ENCODE measurements at regions not wholly inside any gene's neighbourhood (a gene's known extent, or its start where the extent isn't known, plus 50 kb on each side); places are given as distances from the start of the nearest gene placed in this dataset.

DNA sequence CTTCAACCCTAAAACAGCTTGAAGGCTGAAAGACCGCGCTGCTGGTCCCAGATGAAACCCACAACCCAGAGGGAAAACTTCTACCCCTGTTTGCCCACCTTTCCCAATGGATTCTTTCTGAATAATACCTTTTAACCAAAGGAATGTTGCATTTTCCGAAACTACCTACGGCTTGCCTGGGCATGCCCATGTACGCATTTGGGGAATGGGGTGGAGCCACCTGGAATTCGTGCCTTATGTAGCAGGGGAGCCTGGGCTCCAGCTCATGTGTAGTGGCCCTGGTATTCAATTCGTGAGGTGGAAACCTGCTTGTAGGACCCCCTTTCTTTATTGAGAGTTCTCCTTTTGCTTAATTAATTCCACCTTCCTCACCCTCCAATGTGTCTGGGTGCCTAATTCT lies 256.6 kb upstream of the RGS18 start:
- Histone ChIP-seq H3K27me3 (no peaks in the 10 kb centered on the region), H3K36me3 (no peaks in the 10 kb centered on the region), H3K27ac (no peak overlapping the region), H3K4me3 (ENCODE audit: low read depth in 1 of 2, low read length in 1 of 2) (no peak overlapping the region), H3K9me3 (no peaks in the 10 kb centered on the region), H3K4me1 (ENCODE audit: control insufficient read depth in 1 of 2, insufficient read depth in 1 of 2, low read depth in 1 of 2, low read length in 1 of 2) (no peaks in the 10 kb centered on the region)
- TF ChIP-seq, protein P1, sequence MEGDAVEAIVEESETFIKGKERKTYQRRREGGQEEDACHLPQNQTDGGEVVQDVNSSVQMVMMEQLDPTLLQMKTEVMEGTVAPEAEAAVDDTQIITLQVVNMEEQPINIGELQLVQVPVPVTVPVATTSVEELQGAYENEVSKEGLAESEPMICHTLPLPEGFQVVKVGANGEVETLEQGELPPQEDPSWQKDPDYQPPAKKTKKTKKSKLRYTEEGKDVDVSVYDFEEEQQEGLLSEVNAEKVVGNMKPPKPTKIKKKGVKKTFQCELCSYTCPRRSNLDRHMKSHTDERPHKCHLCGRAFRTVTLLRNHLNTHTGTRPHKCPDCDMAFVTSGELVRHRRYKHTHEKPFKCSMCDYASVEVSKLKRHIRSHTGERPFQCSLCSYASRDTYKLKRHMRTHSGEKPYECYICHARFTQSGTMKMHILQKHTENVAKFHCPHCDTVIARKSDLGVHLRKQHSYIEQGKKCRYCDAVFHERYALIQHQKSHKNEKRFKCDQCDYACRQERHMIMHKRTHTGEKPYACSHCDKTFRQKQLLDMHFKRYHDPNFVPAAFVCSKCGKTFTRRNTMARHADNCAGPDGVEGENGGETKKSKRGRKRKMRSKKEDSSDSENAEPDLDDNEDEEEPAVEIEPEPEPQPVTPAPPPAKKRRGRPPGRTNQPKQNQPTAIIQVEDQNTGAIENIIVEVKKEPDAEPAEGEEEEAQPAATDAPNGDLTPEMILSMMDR (IDR thresholded peaks at IDR 0.05) = no peak

DNA sequence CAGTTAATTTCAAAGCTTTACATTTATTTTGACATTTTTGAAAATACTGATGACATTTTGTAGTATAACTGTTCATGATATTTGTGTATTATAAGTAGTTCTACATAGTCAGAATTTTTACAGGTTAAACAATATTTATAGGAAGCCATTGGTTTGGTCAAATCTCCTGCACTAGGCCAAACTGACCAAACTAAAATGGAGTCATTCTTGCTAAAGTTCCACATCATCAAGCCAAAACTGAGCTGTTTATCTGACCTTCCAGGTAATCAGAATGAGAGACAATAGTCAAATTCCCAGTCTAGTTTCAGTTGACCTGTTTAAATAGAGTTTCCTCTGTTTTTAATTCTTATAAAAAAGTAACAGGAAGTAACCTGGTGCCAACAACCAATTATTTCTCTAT lies 253.3 kb upstream of the RGS18 start:
- Histone ChIP-seq H3K4me1 (ENCODE audit: control insufficient read depth in 1 of 2, insufficient read depth in 1 of 2, low read depth in 1 of 2, low read length in 1 of 2) (no peaks in the 10 kb centered on the region), H3K9me3 (no peaks in the 10 kb centered on the region), H3K27me3 (no peaks in the 10 kb centered on the region), H3K4me3 (ENCODE audit: low read depth in 1 of 2, low read length in 1 of 2) (no peak overlapping the region), H3K27ac (no peak overlapping the region), H3K36me3 (no peaks in the 10 kb centered on the region)
- TF ChIP-seq, protein P1 (IDR thresholded peaks at IDR 0.05) = no peak

DNA sequence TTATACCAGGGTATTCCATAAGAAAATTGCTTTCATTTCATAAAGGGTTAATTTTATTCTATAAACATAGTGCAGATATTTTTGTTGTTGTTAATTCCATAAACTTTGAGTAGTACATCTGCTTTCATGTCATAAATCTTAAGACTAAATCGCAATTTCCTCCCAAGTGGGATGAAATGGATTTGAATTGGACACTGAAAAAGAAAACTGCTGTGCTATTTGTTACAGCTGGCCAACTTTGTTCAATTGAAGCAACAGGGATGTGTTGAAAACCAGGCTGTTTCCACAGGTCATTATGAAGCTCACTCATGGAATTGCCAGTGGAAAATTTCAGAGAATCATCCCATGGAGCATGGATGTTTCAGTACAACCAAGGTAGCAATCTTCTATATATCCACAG lies 252.5 kb upstream of the RGS18 start:
- H3K4me3 ChIP-seq (ENCODE audit: low read depth in 1 of 2, low read length in 1 of 2) = no peak overlapping the region
- no peaks in the 10 kb centered on the region for H3K36me3 ChIP-seq
- H3K27ac ChIP-seq = no peak overlapping the region
- no peaks in the 10 kb centered on the region for H3K27me3 ChIP-seq
- H3K9me3 ChIP-seq = no peaks in the 10 kb centered on the region
- H3K4me1 ChIP-seq (ENCODE audit: control insufficient read depth in 1 of 2, insufficient read depth in 1 of 2, low read depth in 1 of 2, low read length in 1 of 2) = no peaks in the 10 kb centered on the region
- TF ChIP-seq, protein P1 (IDR thresholded peaks at IDR 0.05) = no peak

DNA sequence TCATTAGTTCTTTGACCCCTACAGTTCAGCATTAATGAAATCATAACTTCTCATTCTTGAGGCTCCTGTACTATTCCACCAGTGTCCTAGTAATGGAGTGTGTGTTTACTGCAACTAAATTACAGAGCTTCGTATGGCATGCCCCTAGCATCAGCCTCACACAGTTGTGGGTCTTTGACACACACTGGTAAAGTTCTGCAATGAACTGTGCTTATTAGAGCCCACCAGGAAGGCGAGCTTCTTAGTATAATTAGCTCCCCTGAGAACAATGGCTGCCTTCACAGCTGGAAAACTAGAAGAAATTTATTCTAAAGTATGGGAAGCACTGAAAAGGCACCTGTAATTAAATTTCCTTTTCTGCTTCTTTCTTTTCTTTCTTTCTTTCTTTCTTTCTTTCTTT lies 251.1 kb upstream of the RGS18 start:
- Histone ChIP-seq H3K36me3 (no peaks in the 10 kb centered on the region), H3K9me3 (no peaks in the 10 kb centered on the region), H3K27ac (no peak overlapping the region), H3K4me3 (ENCODE audit: low read depth in 1 of 2, low read length in 1 of 2) (no peak overlapping the region), H3K4me1 (ENCODE audit: control insufficient read depth in 1 of 2, insufficient read depth in 1 of 2, low read depth in 1 of 2, low read length in 1 of 2) (no peaks in the 10 kb centered on the region), H3K27me3 (no peaks in the 10 kb centered on the region)
- TF ChIP-seq, protein P1 (IDR thresholded peaks at IDR 0.05) = no peak

DNA sequence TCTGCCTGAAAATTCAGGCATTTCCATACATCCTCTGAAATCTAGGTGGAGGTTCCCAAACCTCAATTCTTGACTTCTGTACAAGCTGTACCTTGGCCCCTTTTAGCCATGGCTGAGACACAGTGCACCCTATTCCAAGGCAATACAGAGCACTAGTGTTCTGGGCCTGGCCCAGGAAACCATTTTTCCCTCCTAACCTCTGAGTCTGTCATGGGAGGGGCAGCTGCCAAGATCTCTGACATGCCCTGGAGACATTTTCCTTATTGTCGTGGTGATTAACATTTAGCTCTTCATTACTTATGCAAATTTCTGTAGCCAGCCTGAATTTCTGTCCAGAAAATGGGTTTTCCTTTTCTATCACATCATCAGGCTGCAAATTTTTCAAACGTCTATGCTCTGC lies 248.0 kb upstream of the RGS18 start:
- Histone ChIP-seq H3K9me3 (no peaks in the 10 kb centered on the region), H3K4me3 (ENCODE audit: low read depth in 1 of 2, low read length in 1 of 2) (no peak overlapping the region), H3K27ac (no peak overlapping the region), H3K27me3 (no peaks in the 10 kb centered on the region), H3K36me3 (no peaks in the 10 kb centered on the region), H3K4me1 (ENCODE audit: control insufficient read depth in 1 of 2, insufficient read depth in 1 of 2, low read depth in 1 of 2, low read length in 1 of 2) (no peaks in the 10 kb centered on the region)
- TF ChIP-seq, protein P1 (IDR thresholded peaks at IDR 0.05) = no peak

DNA sequence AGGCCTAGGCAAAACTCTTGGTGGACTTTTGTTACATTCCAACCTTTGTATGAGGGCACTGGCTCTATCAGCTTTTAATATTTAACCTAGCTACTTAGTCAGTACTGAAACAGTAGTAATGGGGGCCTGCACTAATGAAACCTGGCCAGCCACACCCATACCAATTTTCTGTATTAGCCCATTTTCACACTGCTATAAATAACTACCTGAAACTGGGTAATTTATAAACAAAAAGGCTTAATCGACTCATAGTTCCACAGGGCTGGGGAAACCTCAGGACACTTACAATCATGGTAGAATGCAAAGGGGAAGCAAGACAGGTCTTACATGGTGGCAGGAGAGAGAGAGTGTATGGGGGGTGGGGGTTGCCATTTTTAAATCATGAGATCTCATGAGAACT lies 245.7 kb upstream of the RGS18 start:
- no peaks in the 10 kb centered on the region for H3K4me1 ChIP-seq (ENCODE audit: control insufficient read depth in 1 of 2, insufficient read depth in 1 of 2, low read depth in 1 of 2, low read length in 1 of 2)
- H3K27me3 ChIP-seq = no peaks in the 10 kb centered on the region
- no peaks in the 10 kb centered on the region for H3K36me3 ChIP-seq
- H3K9me3 ChIP-seq = no peaks in the 10 kb centered on the region
- TF ChIP-seq, protein P1 (IDR thresholded peaks at IDR 0.05) = no peak
- no peak overlapping the region for H3K4me3 ChIP-seq (ENCODE audit: low read depth in 1 of 2, low read length in 1 of 2)
- no peak overlapping the region for H3K27ac ChIP-seq

Data from neutrophil (primary cell).